OCI-LY3 (cell line): ENCODE measurements at regions not wholly inside any gene's neighbourhood (a gene's known extent, or its start where the extent isn't known, plus 50 kb on each side); places are given as distances from the start of the nearest gene placed in this dataset.

ENCODE experiments used
- EZH2phosphoT487 ChIP-seq: fragments of 200-600 bp; shearing (Covaris generic); IDR thresholded peaks from 2 replicates; pipeline ENCODE4 v1.6.1; 2018; ENCODE audit warnings: antibody characterized with exemption, mixed run types, low read depth
- TF ChIP-seq, protein P1 (sequence below): fragments of 200-600, 300-600 bp; sonication (generic); IDR thresholded peaks from 2 replicates; pipeline ENCODE4 v1.5.1; 2014; ENCODE audit warnings: antibody characterized with exemption, low read length, low read depth

DNA sequence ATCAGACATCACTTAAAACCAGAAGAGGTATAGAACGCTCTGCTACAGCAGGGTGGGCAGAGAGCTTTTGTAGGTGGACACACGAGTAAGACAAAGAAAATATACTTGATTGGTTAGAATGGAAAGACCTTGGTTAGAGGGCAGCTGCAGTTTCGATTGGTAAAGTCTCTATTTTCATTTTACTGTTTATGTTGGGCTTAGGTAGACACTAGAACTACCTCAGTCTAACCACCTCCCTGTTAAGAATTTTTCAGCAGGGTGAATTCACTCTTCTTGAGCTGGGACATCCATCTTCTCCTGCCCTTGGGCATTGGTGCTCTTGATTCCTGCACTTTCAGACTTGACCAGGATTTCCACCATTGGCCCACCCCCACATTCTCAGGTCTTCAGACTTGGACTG, 116.3 kb downstream of the BASP1 start:
- TF ChIP-seq, protein P1, sequence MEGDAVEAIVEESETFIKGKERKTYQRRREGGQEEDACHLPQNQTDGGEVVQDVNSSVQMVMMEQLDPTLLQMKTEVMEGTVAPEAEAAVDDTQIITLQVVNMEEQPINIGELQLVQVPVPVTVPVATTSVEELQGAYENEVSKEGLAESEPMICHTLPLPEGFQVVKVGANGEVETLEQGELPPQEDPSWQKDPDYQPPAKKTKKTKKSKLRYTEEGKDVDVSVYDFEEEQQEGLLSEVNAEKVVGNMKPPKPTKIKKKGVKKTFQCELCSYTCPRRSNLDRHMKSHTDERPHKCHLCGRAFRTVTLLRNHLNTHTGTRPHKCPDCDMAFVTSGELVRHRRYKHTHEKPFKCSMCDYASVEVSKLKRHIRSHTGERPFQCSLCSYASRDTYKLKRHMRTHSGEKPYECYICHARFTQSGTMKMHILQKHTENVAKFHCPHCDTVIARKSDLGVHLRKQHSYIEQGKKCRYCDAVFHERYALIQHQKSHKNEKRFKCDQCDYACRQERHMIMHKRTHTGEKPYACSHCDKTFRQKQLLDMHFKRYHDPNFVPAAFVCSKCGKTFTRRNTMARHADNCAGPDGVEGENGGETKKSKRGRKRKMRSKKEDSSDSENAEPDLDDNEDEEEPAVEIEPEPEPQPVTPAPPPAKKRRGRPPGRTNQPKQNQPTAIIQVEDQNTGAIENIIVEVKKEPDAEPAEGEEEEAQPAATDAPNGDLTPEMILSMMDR = no peak
- TF ChIP-seq EZH2phosphoT487 = no peak
